ENCODE measurements at regions not wholly inside any gene's neighbourhood (a gene's known extent, or its start where the extent isn't known, plus 50 kb on each side); places are given as distances from the start of the nearest gene placed in this dataset.

DNA sequence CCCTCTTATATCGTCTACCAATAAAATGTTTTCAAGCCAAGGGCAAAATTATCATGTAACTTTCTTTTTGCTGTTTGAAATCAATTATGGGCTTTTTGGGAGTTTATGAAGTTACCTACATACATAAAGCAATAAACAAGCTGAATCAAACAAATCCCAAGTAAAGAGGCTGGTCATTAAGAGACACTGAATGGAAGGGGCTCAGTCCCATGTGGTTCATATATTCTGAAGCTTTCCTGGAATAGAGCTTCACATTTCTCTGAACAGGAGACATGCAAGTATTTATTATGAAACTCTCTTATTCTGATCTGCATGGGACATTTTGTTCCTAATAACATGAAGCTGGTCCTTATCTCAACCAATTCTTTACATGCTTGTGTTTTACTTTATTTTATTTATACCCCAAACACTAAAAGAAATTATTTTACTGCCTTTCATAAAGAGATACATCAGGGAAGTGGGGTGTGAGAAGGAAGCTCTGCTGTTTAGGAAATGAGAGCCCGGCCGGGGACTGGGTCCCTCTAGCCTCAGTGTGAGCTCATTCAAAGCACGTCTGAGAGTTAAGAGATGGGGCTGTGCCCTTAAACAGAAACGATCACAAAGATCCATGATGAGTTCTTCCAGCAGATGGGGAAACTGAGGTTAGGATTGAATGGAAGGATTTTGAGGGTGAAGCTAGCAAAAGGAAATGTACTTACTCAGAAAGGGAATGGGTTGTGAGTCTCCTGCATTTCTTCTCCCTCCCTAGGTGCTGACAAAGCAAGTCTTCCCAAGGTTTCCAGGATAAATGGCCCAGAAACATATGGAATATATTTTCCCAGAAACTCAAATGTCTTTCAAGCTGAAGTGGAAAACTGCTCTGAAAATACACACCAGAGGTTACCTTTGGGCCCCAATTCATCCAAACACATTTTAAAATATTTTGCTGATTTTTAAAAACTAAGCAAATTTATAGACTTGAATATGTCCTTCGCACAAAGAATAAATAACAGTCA lies 93.1 kb upstream of the LNX1 start:
- TF ChIP-seq, protein P1, sequence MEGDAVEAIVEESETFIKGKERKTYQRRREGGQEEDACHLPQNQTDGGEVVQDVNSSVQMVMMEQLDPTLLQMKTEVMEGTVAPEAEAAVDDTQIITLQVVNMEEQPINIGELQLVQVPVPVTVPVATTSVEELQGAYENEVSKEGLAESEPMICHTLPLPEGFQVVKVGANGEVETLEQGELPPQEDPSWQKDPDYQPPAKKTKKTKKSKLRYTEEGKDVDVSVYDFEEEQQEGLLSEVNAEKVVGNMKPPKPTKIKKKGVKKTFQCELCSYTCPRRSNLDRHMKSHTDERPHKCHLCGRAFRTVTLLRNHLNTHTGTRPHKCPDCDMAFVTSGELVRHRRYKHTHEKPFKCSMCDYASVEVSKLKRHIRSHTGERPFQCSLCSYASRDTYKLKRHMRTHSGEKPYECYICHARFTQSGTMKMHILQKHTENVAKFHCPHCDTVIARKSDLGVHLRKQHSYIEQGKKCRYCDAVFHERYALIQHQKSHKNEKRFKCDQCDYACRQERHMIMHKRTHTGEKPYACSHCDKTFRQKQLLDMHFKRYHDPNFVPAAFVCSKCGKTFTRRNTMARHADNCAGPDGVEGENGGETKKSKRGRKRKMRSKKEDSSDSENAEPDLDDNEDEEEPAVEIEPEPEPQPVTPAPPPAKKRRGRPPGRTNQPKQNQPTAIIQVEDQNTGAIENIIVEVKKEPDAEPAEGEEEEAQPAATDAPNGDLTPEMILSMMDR (IDR thresholded peaks at IDR 0.05) = no peak
- TF ChIP-seq POLR2A (IDR thresholded peaks at IDR 0.05) = no peak
